SW480 (cell line): ENCODE measurements at regions not wholly inside any gene's neighbourhood (a gene's known extent, or its start where the extent isn't known, plus 50 kb on each side); places are given as distances from the start of the nearest gene placed in this dataset.
A peak's percentile ranks its signal among the peaks of the same experiment; 100 is the strongest.

ENCODE experiments used
- DNase-seq: peaks from one replicate; pipeline ENCODE4 v3.0.0-alpha.2; 2016; ENCODE audit warnings: low spot score

- DNase-seq, result no peak
These were observed 73.0 kb upstream of the CLCN4 start for GRCh38 chrX:10083809-10084208.

- DNase-seq, result no peak
These were observed 71.6 kb upstream of the CLCN4 start for GRCh38 chrX:10085223-10085622.

- DNase-seq, result no peak
These were observed 70.1 kb upstream of the CLCN4 start for GRCh38 chrX:10086676-10087075.

- no peak for DNase-seq
These were observed 69.4 kb upstream of the CLCN4 start for GRCh38 chrX:10087391-10087790.

- DNase-seq, result peak; percentile 63
These were observed 67.4 kb upstream of the CLCN4 start for GRCh38 chrX:10089378-10089795.

GRCh38 chrX:10090319-10090718 lies 66.5 kb upstream of the CLCN4 start:
- no peak for DNase-seq

GRCh38 chrX:10095246-10095645 lies 61.5 kb upstream of the CLCN4 start:
- no peak for DNase-seq

GRCh38 chrX:10095698-10096432 lies 60.9 kb upstream of the CLCN4 start:
- no peak for DNase-seq

- no peak for DNase-seq
These were observed 58.5 kb upstream of the CLCN4 start for GRCh38 chrX:10098270-10098713.

GRCh38 chrX:10099411-10099810 lies 57.4 kb upstream of the CLCN4 start:
- DNase-seq, result no peak

GRCh38 chrX:10101269-10101668 lies 55.5 kb upstream of the CLCN4 start:
- DNase-seq, result no peak

GRCh38 chrX:10102046-10102704 lies 54.6 kb upstream of the CLCN4 start:
- DNase-seq, result no peak

- DNase-seq, result no peak
These were observed 53.8 kb upstream of the CLCN4 start for GRCh38 chrX:10103023-10103422.

- DNase-seq, result no peak
These were observed 51.7 kb upstream of the CLCN4 start for GRCh38 chrX:10104958-10105658.

GRCh38 chrX:10106806-10107205 lies 50.0 kb upstream of the CLCN4 start:
- no peak for DNase-seq
